ENCODE measurements at regions not wholly inside any gene's neighbourhood (a gene's known extent, or its start where the extent isn't known, plus 50 kb on each side); places are given as distances from the start of the nearest gene placed in this dataset.

DNA sequence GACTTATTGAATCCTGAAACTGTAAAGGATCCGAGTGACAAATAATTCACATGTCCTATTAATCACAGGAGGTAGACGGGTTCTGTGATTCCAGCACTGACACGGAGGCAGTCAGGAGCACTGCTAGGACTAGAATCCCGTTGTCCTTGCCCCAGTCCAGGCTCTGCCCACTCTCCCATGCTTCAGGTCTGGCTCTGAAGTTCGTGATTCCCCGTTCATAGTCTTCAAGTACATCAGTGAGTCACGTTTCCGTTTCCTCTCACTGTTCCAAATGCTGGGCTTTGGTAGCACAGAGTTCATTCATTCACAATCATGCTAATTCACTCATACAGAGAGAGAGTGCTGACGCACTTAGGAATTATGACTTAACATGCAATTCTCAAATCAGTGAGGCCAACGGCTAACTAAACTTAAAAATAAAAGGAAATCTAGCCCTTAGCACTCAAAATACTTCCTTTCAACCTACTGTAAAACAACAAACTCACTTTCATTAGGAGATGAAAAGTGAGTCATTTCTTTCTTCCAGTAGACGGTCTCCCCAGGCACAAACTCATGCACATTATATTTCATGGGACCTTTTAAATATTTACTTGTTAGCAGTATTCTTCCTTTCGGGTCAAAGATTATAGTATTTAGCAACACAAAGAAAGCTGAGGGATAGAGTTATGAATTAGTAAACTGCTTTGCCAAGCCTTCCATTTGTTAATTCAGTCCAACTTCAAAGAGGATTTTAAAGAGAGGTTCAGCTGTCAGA, 94.0 kb upstream of the NHSL1 start:
- DNase-seq (ENCODE audit: extremely low spot score) = peak; percentile 31
- POLR2A ChIA-PET = interaction anchor here (1.6 kb wide), 1 partner anchor 98 kb away, joined by 3 read pairs; no protein-coding TSS in a partner anchor
- CTCF ChIA-PET = interaction anchor here (1.6 to 1.7 kb wide), 2 partner anchors 98 to 172 kb away, joined by 4 to 6 read pairs; no protein-coding TSS in a partner anchor
- TF ChIP-seq BHLHE40 (IDR thresholded peaks at IDR 0.05; ENCODE audit: borderline replicate concordance) = no peak

DNA sequence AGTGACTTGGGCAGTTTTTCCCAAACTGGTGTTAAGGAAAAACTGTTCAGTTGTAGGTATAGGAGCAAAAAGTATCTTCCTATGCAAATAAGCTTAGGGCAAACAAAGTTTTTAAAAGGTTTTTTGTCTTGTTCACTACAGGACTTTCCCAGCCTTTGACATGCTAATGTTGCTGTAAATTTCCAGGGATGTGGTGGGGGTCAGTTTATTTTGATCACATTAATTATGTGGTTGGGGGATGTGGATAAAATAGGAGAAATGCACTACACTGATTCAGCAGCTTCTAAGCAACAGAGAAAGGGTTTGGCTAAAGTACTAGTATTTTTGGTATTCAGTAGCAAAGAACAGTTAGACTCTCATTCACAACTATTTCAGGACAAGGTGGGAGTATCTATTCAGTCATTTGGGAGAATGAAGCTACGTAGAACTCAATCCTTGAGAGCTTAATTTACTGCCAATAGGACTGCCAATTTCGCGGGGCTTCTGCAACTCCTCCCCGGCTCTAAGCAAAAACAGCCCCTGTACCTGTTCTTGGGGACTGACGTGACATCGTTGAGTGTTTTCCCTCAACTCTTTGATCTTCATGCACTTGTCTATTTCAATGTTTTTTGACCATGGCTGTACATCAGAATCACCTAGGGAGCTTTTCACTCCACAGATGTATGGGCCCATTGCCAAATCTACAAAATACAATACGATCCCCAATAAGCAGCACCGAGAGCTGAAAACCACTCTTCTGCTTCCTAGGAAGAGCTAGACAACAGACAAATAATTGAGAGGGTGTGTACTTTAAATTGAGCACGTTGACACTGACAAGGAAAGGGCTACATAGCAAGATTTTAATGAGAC, 94.8 kb upstream of the NHSL1 start:
- no peak for TF ChIP-seq HDGF (IDR thresholded peaks at IDR 0.05; ENCODE audit: borderline replicate concordance)
- no peak for TF ChIP-seq FOXK2 (IDR thresholded peaks at IDR 0.05)
- no peak for TF ChIP-seq CTBP1 (IDR thresholded peaks at IDR 0.05; ENCODE audit: borderline replicate concordance)
- TF ChIP-seq SP1 (IDR thresholded peaks at IDR 0.05) = no peak
- no peak for TF ChIP-seq ELF4 (IDR thresholded peaks at IDR 0.05)
- no peak for TF ChIP-seq FOXM1 (IDR thresholded peaks at IDR 0.05; ENCODE audit: borderline replicate concordance)
- no peak for TF ChIP-seq NFRKB (IDR thresholded peaks at IDR 0.05)
- no peak for TF ChIP-seq BHLHE40 (IDR thresholded peaks at IDR 0.05; ENCODE audit: borderline replicate concordance)
- no peak for TF ChIP-seq ZNF384 (IDR thresholded peaks at IDR 0.05)
- TF ChIP-seq LEF1 (IDR thresholded peaks at IDR 0.05; ENCODE audit: borderline replicate concordance) = no peak
- no peak for TF ChIP-seq ARNT (IDR thresholded peaks at IDR 0.05)
- no peak for TF ChIP-seq FOXA1 (IDR thresholded peaks at IDR 0.05)
- TF ChIP-seq, protein P1, sequence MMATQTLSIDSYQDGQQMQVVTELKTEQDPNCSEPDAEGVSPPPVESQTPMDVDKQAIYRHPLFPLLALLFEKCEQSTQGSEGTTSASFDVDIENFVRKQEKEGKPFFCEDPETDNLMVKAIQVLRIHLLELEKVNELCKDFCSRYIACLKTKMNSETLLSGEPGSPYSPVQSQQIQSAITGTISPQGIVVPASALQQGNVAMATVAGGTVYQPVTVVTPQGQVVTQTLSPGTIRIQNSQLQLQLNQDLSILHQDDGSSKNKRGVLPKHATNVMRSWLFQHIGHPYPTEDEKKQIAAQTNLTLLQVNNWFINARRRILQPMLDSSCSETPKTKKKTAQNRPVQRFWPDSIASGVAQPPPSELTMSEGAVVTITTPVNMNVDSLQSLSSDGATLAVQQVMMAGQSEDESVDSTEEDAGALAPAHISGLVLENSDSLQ (IDR thresholded peaks at IDR 0.05) = no peak
- no peak for TF ChIP-seq SUZ12 (IDR thresholded peaks at IDR 0.05)
- TF ChIP-seq TARDBP (IDR thresholded peaks at IDR 0.05) = no peak
- no peak for TF ChIP-seq L3MBTL2 (conservative IDR thresholded peaks at IDR 0.05)
- ChIA-PET CTCF (interaction anchor here (1.6 to 1.7 kb wide), 2 partner anchors 97 to 171 kb away, joined by 4 to 6 read pairs; no protein-coding TSS in a partner anchor), POLR2A (interaction anchor here (1.6 kb wide), 1 partner anchor 97 kb away, joined by 3 read pairs; no protein-coding TSS in a partner anchor)
- DNase-seq (ENCODE audit: extremely low spot score) = no peak

DNA sequence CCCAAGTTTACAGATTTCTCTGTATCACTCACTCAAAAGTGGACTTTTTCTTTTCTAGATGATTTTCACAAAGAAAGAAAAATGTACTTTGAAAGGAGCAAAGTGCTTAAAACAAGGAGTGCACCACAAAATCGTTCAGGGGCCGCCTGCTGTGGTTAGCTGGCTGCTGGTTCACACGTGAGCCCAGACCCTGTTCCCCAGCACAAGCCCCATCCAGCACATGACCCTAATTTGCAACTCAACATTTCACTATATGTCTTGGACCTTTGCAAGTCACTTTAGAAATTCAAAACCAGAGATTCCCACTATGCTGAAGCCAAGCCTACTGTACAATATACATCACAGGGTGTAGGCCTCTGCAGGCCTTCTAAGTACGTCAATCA, 95.5 kb upstream of the NHSL1 start:
- ChIA-PET POLR2A (no interaction called here), CTCF (interaction anchor here (1.6 to 1.7 kb wide), 2 partner anchors 96 to 171 kb away, joined by 4 to 6 read pairs; no protein-coding TSS in a partner anchor)
- no peak for DNase-seq (ENCODE audit: extremely low spot score)
- TF ChIP-seq FOXK2 (IDR thresholded peaks at IDR 0.05) = no peak
- no peak for TF ChIP-seq HDGF (IDR thresholded peaks at IDR 0.05; ENCODE audit: borderline replicate concordance)
- no peak for TF ChIP-seq SUZ12 (IDR thresholded peaks at IDR 0.05)
- no peak for TF ChIP-seq FOXA1 (IDR thresholded peaks at IDR 0.05)
- no peak for TF ChIP-seq NFRKB (IDR thresholded peaks at IDR 0.05)
- TF ChIP-seq ARNT (IDR thresholded peaks at IDR 0.05) = no peak
- no peak for TF ChIP-seq CTBP1 (IDR thresholded peaks at IDR 0.05; ENCODE audit: borderline replicate concordance)
- no peak for TF ChIP-seq ZNF384 (IDR thresholded peaks at IDR 0.05)
- TF ChIP-seq SP1 (IDR thresholded peaks at IDR 0.05) = no peak
- TF ChIP-seq, protein P1 (IDR thresholded peaks at IDR 0.05) = no peak
- no peak for TF ChIP-seq L3MBTL2 (conservative IDR thresholded peaks at IDR 0.05)
- TF ChIP-seq FOXM1 (IDR thresholded peaks at IDR 0.05; ENCODE audit: borderline replicate concordance) = no peak
- TF ChIP-seq ELF4 (IDR thresholded peaks at IDR 0.05) = no peak
- TF ChIP-seq TARDBP (IDR thresholded peaks at IDR 0.05) = no peak
- no peak for TF ChIP-seq LEF1 (IDR thresholded peaks at IDR 0.05; ENCODE audit: borderline replicate concordance)
- no peak for TF ChIP-seq BHLHE40 (IDR thresholded peaks at IDR 0.05; ENCODE audit: borderline replicate concordance)

DNA sequence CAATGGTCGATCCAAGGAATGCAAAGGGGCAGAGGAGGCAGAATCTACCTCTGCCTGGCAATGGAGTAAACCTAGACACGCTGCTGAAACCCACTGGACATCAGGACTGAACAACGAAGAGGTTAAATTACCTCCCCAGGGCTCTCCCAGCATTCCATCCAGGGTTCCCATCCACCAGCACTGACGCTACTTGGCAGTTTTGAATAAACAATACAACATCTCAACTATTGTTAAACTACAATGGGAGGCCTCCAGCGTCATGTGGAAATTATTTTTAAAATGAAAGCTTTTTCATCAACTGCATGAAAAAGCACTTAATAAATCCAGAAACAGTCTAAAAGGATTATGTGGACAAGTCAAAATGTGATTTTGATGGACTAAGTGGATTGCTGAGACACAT, 96.8 kb upstream of the NHSL1 start:
- TF ChIP-seq ZNF384 (IDR thresholded peaks at IDR 0.05) = no peak
- no peak for TF ChIP-seq ELF4 (IDR thresholded peaks at IDR 0.05)
- TF ChIP-seq SP1 (IDR thresholded peaks at IDR 0.05) = no peak
- no peak for TF ChIP-seq HDGF (IDR thresholded peaks at IDR 0.05; ENCODE audit: borderline replicate concordance)
- no peak for TF ChIP-seq FOXK2 (IDR thresholded peaks at IDR 0.05)
- no peak for TF ChIP-seq LEF1 (IDR thresholded peaks at IDR 0.05; ENCODE audit: borderline replicate concordance)
- TF ChIP-seq, protein P1 (IDR thresholded peaks at IDR 0.05) = no peak
- no peak for TF ChIP-seq FOXM1 (IDR thresholded peaks at IDR 0.05; ENCODE audit: borderline replicate concordance)
- TF ChIP-seq L3MBTL2 (conservative IDR thresholded peaks at IDR 0.05) = no peak
- no peak for TF ChIP-seq CTBP1 (IDR thresholded peaks at IDR 0.05; ENCODE audit: borderline replicate concordance)
- TF ChIP-seq ARNT (IDR thresholded peaks at IDR 0.05) = no peak
- TF ChIP-seq NFRKB (IDR thresholded peaks at IDR 0.05) = no peak
- TF ChIP-seq TARDBP (IDR thresholded peaks at IDR 0.05) = no peak
- POLR2A ChIA-PET = no interaction called here
- CTCF ChIA-PET = no interaction called here
- no peak for DNase-seq (ENCODE audit: extremely low spot score)

DNA sequence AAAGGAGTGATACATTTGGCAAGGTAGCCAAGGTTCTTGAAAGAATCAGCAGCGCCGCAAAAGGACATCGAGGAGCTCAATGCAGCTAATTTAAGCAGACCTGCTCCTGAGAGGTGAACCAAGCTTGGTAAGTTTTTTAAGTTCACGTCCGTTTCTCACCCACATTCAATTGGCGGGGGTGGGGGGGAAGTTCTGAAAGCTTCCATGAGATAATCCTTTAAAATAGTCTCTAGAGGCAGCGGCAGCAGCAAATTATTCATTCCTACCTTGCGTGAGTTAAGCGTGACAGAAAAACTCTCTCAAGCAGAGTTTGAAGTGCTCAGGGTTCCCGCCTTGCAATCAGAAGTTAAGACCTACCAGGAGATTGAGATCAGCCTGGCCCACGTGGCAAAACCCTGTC, 97.3 kb upstream of the NHSL1 start:
- ChIA-PET POLR2A (no interaction called here), CTCF (no interaction called here)
- DNase-seq (ENCODE audit: extremely low spot score) = no peak
- no peak for TF ChIP-seq BHLHE40 (IDR thresholded peaks at IDR 0.05; ENCODE audit: borderline replicate concordance)
- TF ChIP-seq ARNT (IDR thresholded peaks at IDR 0.05) = no peak
- TF ChIP-seq, protein P1 (IDR thresholded peaks at IDR 0.05) = no peak
- no peak for TF ChIP-seq TARDBP (IDR thresholded peaks at IDR 0.05)
- TF ChIP-seq HDGF (IDR thresholded peaks at IDR 0.05; ENCODE audit: borderline replicate concordance) = no peak
- TF ChIP-seq FOXK2 (IDR thresholded peaks at IDR 0.05) = no peak
- no peak for TF ChIP-seq FOXM1 (IDR thresholded peaks at IDR 0.05; ENCODE audit: borderline replicate concordance)
- no peak for TF ChIP-seq SP1 (IDR thresholded peaks at IDR 0.05)
- TF ChIP-seq L3MBTL2 (conservative IDR thresholded peaks at IDR 0.05) = no peak
- TF ChIP-seq NFRKB (IDR thresholded peaks at IDR 0.05) = no peak
- TF ChIP-seq FOXA1 (IDR thresholded peaks at IDR 0.05) = no peak
